IPS-NIHi7 (cell line): ENCODE measurements at regions not wholly inside any gene's neighbourhood (a gene's known extent, or its start where the extent isn't known, plus 50 kb on each side); places are given as distances from the start of the nearest gene placed in this dataset.

ENCODE experiments used
- DNase-seq: peaks from one replicate; pipeline ENCODE4 v3.0.0; 2012; ENCODE audit warnings: mixed read lengths; ENCODE audit errors: extremely low spot score

GRCh38 chr3:72213296-72214065 is 428.5 kb upstream of the PROK2 start:
- no peak for DNase-seq

GRCh38 chr3:72212396-72212795 is 427.4 kb upstream of the PROK2 start:
- no peak for DNase-seq

DNA sequence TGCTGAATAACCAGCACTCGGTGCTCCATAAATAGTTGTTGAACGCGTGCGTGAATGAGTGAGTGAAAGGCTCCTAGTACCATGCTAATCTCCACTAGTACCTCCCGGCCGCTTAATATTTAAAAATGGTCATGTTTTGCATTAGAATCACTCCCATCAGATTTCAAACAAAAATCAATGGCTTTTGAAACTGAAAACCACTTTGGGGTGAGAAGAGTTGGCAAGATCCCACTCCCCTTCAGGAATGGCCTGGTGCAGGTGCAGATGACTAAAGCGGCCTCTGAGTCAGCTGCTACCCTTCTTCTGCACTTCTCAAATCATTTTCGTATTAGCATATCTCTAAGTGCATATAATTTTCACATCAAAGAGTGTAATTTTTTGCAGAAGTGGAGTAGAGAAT is 425.3 kb upstream of the PROK2 start:
- no peak for DNase-seq

DNA sequence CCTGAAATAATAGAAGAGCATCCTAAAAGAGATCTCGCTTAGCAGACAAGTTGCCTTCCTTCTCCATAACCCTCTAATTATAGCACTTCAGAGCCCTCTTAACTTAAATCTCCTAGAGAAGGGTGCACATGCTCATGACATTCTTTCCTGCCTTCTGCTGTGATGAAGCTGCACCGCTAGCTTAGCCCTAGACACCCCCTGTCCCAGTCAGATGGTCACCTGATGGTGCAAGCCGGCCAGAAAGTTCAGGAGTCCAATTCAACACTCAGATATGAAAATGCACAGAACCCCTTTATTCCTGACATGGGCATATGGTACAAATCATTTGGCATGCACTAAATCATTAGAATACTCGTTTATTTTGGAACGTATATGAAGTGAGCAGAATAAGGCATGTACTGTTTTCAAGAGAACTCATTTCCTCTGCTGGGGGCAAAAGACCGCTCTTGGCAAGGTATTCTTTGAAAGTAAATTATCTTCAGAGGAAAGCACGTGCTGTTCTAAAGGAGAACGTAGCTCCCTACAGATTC is 420.4 kb upstream of the PROK2 start:
- no peak for DNase-seq

- DNase-seq: no peak
These were observed 419.5 kb upstream of the PROK2 start for GRCh38 chr3:72204452-72204851.

DNA sequence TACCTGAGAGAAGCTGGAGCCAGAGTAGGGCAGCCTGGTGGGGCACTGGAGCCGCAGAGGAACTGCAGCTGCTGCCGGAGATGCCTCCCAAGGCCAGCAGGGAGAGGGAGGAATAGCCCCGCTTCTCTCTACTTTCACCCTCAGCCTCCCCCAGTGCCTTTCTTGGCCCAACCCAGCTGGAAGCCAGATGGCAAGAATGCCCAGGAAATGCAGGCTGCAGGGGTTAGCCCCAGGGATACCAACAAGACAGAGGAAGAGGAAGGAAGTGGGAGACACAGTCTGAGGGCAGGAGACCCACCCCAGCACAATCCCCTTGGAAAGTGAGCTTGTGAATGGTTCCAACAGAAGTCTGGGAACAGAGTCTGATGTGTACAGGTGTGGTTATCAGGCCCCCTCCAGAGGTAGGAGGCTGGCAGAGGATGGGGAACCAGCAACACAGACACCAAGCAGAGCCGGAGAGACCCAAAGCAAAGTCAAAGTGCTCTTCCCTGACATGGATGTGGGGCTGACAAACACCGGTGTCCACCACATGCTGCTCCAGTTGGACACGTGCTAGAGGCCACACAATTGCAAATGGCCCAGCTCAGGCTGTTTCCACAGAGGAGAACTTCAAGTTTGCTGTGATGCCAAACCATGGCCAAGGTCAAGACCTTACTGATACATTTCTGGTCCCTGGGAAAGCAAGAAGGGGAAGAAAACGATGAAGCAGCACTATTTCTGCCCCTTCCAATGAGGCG is 418.8 kb upstream of the PROK2 start:
- no peak for DNase-seq

- DNase-seq: no peak
These were observed 418.2 kb upstream of the PROK2 start for GRCh38 chr3:72203105-72203504.

DNA sequence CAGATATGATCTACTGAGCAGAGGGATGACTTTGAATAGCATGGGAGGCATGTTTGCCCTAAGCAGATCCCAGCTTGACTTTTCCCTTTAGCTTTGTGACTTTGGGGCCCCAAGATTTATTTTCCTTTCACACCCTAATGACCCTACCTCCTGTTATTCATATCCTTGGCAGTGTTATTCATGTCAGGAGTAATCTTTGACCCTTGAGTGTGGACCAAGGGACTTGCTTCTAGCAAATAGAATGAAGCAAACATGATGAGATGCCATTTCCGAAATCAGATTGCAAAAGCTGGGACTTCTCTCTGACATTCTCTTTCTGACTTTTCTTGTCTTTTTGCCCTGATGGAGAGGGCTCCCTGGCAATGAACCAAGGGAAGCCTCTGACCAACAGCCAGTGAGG is 415.4 kb upstream of the PROK2 start:
- no peak for DNase-seq

DNA sequence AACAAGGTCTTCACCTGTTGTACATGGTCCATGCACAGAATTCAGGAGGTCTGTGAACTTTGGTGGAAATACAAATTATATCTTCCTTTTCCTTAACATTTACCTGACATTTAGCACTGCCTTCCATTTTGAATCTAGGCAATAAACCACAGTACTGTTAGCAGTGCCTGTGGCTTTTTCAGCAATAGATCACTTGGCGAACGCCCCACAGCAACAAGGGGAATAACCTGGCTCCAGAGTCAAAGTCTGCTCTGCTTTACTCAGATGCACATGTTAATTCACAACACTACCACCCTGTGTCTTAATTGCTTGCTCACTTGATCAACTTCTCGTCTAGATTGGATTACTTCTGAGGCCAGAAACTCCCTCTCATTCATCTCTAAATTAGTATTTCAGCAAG is 414.6 kb upstream of the PROK2 start:
- DNase-seq: no peak

DNA sequence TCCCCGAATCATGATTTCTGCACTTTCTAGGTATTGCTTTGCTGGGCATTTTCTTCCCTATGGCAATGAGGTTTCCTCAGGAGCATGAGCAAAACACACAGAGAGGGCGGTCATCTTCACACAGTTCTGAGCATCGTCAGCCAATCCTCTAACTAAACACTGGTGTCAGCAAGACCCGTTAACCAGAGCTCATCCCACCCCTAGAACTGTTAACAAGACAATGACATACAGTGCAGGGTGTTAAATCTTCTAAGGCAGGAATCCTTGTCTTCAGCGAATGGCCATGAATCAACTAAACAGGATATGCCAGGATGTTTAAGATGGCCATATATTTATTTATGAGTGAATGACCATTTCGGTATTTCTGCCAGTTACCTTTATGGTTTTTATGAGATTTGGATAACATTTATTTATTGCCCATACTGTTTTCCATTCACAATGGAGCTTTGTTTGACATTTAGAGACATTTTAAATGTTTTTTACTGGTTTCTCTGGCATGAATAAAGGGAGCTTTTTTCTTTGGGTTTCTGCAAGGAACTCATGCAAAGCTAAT is 411.5 kb upstream of the PROK2 start:
- DNase-seq: no peak

GRCh38 chr3:72195895-72196294 is 410.9 kb upstream of the PROK2 start:
- DNase-seq: no peak

DNA sequence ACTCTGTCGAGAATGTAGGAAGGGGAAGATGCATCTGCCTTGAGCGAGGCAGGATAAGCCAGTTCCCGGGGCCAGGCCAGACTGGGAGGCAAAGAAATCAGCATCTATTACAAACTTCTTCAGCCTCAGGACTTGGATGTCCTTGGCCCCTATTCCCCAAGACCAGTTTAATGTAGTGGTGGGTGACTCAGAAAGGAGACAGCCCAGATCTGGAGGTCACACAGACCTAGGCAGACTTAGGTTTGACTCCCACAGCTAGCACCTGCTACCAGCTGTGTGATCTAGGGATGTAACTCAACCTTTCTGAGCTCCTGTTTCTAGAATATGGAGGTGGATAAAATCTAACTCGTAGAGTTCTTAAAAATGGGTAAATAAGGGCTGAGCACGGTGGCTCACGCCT is 409.5 kb upstream of the PROK2 start:
- no peak for DNase-seq

DNA sequence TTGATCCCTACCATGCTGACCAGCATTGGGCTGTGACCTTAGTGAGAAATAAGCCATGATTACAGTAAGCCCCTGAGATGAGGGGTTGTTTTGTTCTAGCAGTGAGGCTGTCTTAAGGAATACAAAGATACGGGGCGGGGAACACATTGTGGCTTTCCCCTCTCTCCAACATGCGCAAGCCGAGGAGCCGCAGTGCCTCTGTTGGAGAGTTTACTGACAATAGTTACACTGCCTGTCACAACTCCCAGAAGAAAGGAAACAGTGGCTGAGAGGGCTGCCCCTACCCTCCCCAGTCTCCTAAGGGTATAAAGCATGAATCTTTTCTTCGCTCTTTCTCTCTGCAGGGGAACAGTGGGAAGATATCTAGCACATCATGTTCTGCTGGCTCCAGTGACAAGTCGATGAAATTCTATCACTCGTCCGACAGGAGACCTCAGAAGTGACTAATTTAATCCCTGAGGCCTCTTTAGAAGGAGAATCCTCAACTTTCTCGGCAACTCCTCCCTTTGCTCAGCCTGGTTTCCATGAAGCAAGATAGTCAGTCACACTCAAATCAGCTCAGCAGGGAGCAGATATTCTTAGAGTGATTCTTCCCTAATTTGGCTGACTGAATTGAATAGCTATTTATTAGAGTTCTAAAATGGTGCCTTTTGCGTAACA is 409.0 kb upstream of the PROK2 start:
- DNase-seq: no peak

DNA sequence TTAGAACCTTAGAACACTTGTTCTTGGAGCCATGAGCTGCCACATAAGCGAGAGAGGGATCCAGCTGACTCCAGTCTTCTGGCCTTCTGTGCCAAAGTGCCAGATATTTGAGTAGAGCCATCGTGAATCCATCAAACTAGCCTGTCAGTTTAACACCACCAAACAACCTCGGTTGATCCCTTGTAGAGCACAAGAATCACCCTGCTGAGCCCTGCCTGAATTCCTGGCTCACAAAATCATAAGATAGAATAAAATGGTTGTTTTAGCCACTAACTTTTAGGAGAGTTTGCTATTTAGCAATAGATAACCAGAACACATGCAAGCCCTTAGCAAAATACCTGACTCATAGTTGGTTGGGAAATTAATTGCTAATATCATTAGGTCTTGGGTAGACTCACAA is 407.6 kb upstream of the PROK2 start:
- DNase-seq: no peak

- DNase-seq: no peak
These were observed 406.4 kb upstream of the PROK2 start for GRCh38 chr3:72191209-72191960.

GRCh38 chr3:72190050-72190449 is 405.1 kb upstream of the PROK2 start:
- no peak for DNase-seq

GRCh38 chr3:72189339-72189738 is 404.4 kb upstream of the PROK2 start:
- no peak for DNase-seq

GRCh38 chr3:72188536-72188935 is 403.6 kb upstream of the PROK2 start:
- no peak for DNase-seq

DNA sequence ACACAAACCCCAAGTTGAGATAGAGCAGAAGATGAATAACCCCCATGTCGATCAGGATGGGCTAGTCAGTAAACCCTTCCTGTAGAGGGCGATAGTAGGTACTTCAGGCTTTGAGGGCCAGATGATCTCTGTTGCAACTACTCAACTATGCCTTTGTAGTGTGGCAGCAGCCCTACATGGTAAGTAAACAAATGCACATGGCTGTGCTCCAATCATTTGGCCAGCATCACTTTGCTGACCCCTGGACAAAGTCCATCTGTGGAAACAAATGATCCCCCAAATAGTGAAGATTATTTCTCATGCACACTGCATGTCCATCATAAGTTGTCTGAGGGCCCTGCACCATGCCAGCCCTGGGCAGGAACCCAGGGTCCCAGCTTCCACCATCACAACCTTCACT is 402.2 kb upstream of the PROK2 start:
- DNase-seq: no peak

GRCh38 chr3:72186400-72186855 is 401.5 kb upstream of the PROK2 start:
- DNase-seq: no peak
